ENCODE measurements at regions not wholly inside any gene's neighbourhood (a gene's known extent, or its start where the extent isn't known, plus 50 kb on each side); places are given as distances from the start of the nearest gene placed in this dataset.

DNA sequence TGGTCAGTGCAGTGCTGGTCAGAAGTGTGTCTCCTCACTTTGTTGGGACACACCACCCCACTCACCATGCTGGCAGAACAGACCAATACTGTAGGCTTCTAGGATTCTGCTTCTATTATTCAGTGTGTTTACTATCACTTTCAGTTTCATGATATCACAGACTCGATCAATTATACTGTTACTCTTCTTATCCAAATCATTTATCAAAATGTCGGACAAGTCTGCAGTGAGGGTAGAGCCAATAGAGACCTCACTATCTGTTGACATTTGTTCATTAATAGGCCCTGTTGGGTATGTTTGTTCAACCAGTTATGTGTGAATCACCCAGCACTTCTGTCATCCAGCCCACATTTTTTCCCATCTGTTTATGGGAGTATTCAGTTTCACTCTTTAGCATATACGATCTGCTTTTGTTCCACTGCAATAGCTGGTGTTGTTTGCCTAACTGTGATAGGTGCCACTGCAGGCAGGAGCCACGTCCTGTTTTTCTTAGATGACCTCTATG lies 140.1 kb downstream of the NRN1 start:
- H3K36me3 ChIP-seq (ENCODE audit: insufficient read depth, low read length) = no peaks in the 10 kb centered on the region
- DNase-seq (ENCODE audit: low read depth) (peak; percentile 75), FAIRE-seq (peak; percentile 85)
- H3K27me3 ChIP-seq (ENCODE audit: insufficient read depth, low read length) = no peaks in the 10 kb centered on the region
- no peaks in the 10 kb centered on the region for H4K20me1 ChIP-seq (ENCODE audit: insufficient read depth, low read length)
- no peak overlapping the region for H3K9ac ChIP-seq (ENCODE audit: low read length)
- Mint-ChIP-seq H3K27me3 (ENCODE audit: low read depth, unreplicated experiment) (peaks cover 3% of the 10 kb centered on the region), H3K4me1 (ENCODE audit: low read depth, unreplicated experiment) (peaks cover 4% of the 10 kb centered on the region), H3K27ac (ENCODE audit: unreplicated experiment) (no peak overlapping the region), H3K36me3 (ENCODE audit: low read depth, unreplicated experiment) (no peaks in the 10 kb centered on the region), H3K4me3 (ENCODE audit: unreplicated experiment) (no peak overlapping the region), H3K9me3 (ENCODE audit: unreplicated experiment) (peaks cover 4% of the 10 kb centered on the region)
- H3K4me3 ChIP-seq (ENCODE audit: insufficient read depth, low read depth, low read length) = no peak overlapping the region
- no peaks in the 10 kb centered on the region for H3K4me1 ChIP-seq (ENCODE audit: insufficient read depth, low read length)
- H3K4me2 ChIP-seq (ENCODE audit: low read length) = peak overlapping the region; percentile 68
- TF ChIP-seq, protein P1, sequence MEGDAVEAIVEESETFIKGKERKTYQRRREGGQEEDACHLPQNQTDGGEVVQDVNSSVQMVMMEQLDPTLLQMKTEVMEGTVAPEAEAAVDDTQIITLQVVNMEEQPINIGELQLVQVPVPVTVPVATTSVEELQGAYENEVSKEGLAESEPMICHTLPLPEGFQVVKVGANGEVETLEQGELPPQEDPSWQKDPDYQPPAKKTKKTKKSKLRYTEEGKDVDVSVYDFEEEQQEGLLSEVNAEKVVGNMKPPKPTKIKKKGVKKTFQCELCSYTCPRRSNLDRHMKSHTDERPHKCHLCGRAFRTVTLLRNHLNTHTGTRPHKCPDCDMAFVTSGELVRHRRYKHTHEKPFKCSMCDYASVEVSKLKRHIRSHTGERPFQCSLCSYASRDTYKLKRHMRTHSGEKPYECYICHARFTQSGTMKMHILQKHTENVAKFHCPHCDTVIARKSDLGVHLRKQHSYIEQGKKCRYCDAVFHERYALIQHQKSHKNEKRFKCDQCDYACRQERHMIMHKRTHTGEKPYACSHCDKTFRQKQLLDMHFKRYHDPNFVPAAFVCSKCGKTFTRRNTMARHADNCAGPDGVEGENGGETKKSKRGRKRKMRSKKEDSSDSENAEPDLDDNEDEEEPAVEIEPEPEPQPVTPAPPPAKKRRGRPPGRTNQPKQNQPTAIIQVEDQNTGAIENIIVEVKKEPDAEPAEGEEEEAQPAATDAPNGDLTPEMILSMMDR (IDR thresholded peaks at IDR 0.05; ENCODE audit: insufficient read depth, low read depth, low read length) = no peak
- TF ChIP-seq EZH2 (IDR thresholded peaks at IDR 0.05; ENCODE audit: insufficient read depth, low read length) = no peak
- H3K27ac ChIP-seq (ENCODE audit: low read depth, low read length) = no peak overlapping the region
- H2AFZ ChIP-seq (ENCODE audit: low read depth, low read length) = no peak overlapping the region
- H3K79me2 ChIP-seq (ENCODE audit: insufficient read depth, low read length) = no peaks in the 10 kb centered on the region
- no peaks in the 10 kb centered on the region for H3K9me3 ChIP-seq (ENCODE audit: insufficient read depth, low read depth, low read length)

DNA sequence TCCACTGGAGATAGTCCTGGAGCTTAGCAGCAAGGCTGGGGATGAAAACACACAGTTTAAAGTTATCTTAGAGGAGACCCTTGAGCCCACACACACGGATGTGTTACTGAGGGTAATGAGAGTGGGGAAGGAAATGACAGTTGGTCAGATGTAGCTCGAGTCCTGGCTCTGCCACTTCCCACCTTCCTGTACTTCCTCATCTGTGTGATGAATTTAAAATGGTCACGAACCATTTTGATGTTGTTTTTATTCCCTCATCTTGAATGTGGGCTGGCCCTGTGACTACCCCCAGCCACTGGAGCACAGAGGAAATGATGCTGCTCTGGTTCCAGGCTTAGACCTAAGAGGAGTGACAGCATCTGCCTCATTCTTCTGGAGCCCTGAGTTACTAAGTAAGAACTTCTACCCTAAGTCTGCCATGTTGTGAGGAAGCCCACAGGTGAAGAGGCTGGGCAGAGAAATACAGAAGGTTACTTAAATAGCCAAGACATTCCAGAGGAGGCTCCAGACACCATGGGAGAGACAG lies 141.2 kb downstream of the NRN1 start:
- Mint-ChIP-seq H3K27me3 (ENCODE audit: low read depth, unreplicated experiment) (peaks cover 5% of the 10 kb centered on the region), H3K4me3 (ENCODE audit: unreplicated experiment) (no peak overlapping the region), H3K27ac (ENCODE audit: unreplicated experiment) (no peak overlapping the region), H3K36me3 (ENCODE audit: low read depth, unreplicated experiment) (no peaks in the 10 kb centered on the region), H3K9me3 (ENCODE audit: unreplicated experiment) (peaks cover 4% of the 10 kb centered on the region), H3K4me1 (ENCODE audit: low read depth, unreplicated experiment) (peaks cover 4% of the 10 kb centered on the region)
- H2AFZ ChIP-seq (ENCODE audit: low read depth, low read length) = no peak overlapping the region
- TF ChIP-seq, protein P1 (IDR thresholded peaks at IDR 0.05; ENCODE audit: insufficient read depth, low read depth, low read length) = no peak
- no peak for TF ChIP-seq EZH2 (IDR thresholded peaks at IDR 0.05; ENCODE audit: insufficient read depth, low read length)
- H3K27ac ChIP-seq (ENCODE audit: low read depth, low read length) = no peak overlapping the region
- no peak overlapping the region for H3K4me2 ChIP-seq (ENCODE audit: low read length)
- no peaks in the 10 kb centered on the region for H3K79me2 ChIP-seq (ENCODE audit: insufficient read depth, low read length)
- no peaks in the 10 kb centered on the region for H3K9me3 ChIP-seq (ENCODE audit: insufficient read depth, low read depth, low read length)
- FAIRE-seq (no peak), DNase-seq (ENCODE audit: low read depth) (no peak)
- no peaks in the 10 kb centered on the region for H3K27me3 ChIP-seq (ENCODE audit: insufficient read depth, low read length)
- no peaks in the 10 kb centered on the region for H4K20me1 ChIP-seq (ENCODE audit: insufficient read depth, low read length)
- H3K36me3 ChIP-seq (ENCODE audit: insufficient read depth, low read length) = no peaks in the 10 kb centered on the region
- no peak overlapping the region for H3K9ac ChIP-seq (ENCODE audit: low read length)
- no peak overlapping the region for H3K4me3 ChIP-seq (ENCODE audit: insufficient read depth, low read depth, low read length)
- no peaks in the 10 kb centered on the region for H3K4me1 ChIP-seq (ENCODE audit: insufficient read depth, low read length)

DNA sequence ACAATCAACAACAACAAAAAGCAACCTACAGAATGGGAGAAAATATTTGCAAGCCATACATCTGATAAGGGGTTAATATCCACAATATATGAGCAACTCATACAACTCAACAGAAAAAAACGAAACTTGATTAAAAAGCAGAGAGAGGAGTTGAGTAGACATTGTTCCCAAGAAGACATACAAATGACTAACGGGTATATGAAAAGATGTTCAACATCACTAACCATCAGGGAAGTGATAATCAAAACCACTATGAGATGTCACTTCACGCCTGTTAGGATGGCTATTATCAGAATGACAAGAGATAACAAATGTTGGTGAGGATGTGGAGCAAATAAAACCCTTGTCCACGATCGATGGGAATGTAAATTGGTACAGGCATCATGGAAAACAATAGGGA lies 145.9 kb downstream of the NRN1 start:
- Histone ChIP-seq H2AFZ (ENCODE audit: low read depth, low read length) (no peak overlapping the region), H3K9ac (ENCODE audit: low read length) (no peak overlapping the region), H3K36me3 (ENCODE audit: insufficient read depth, low read length) (no peaks in the 10 kb centered on the region), H3K79me2 (ENCODE audit: insufficient read depth, low read length) (no peaks in the 10 kb centered on the region), H4K20me1 (ENCODE audit: insufficient read depth, low read length) (no peaks in the 10 kb centered on the region), H3K4me3 (ENCODE audit: insufficient read depth, low read depth, low read length) (no peak overlapping the region), H3K4me1 (ENCODE audit: insufficient read depth, low read length) (no peaks in the 10 kb centered on the region), H3K4me2 (ENCODE audit: low read length) (no peak overlapping the region), H3K9me3 (ENCODE audit: insufficient read depth, low read depth, low read length) (no peaks in the 10 kb centered on the region), H3K27ac (ENCODE audit: low read depth, low read length) (no peak overlapping the region), H3K27me3 (ENCODE audit: insufficient read depth, low read length) (peaks cover 3% of the 10 kb centered on the region)
- FAIRE-seq (peak; percentile 9), DNase-seq (ENCODE audit: low read depth) (no peak)
- TF ChIP-seq EZH2 (IDR thresholded peaks at IDR 0.05; ENCODE audit: insufficient read depth, low read length) = no peak
- TF ChIP-seq, protein P1 (IDR thresholded peaks at IDR 0.05; ENCODE audit: insufficient read depth, low read depth, low read length) = no peak
- Mint-ChIP-seq H3K4me1 (ENCODE audit: low read depth, unreplicated experiment) (no peaks in the 10 kb centered on the region), H3K9me3 (ENCODE audit: unreplicated experiment) (peaks cover 4% of the 10 kb centered on the region), H3K4me3 (ENCODE audit: unreplicated experiment) (no peak overlapping the region), H3K27ac (ENCODE audit: unreplicated experiment) (no peak overlapping the region), H3K36me3 (ENCODE audit: low read depth, unreplicated experiment) (no peaks in the 10 kb centered on the region), H3K27me3 (ENCODE audit: low read depth, unreplicated experiment) (peaks cover 5% of the 10 kb centered on the region)
